ENCODE measurements at regions not wholly inside any gene's neighbourhood (a gene's known extent, or its start where the extent isn't known, plus 50 kb on each side); places are given as distances from the start of the nearest gene placed in this dataset.

- TF ChIP-seq CTCF (conservative IDR thresholded peaks at IDR 0.05; ENCODE audit: low read depth, low read length) (no peak), EZH2 (IDR thresholded peaks at IDR 0.05; ENCODE audit: low read length, unreplicated experiment) (no peak), EZH2phosphoT487 (IDR thresholded peaks at IDR 0.05; ENCODE audit: borderline replicate concordance, low read length) (no peak)
Observed at GRCh38 chr17:13222975-13223374, 205.1 kb upstream of the ELAC2 start.
